Vagina (tissue), 2 donors: ENCODE measurements at regions not wholly inside any gene's neighbourhood (a gene's known extent, or its start where the extent isn't known, plus 50 kb on each side); places are given as distances from the start of the nearest gene placed in this dataset.

Source experiments
- DNase-seq, 2 donors: peaks; one replicate each; pipeline ENCODE4 v3.0.0-alpha.2; 2017; ENCODE audit errors: extremely low spot score in 2 of 2
- H3K27ac ChIP-seq: fragments of 200-600 bp; sonication (generic); one replicate; pipeline ENCODE4 v1.5.1; 2019
- H3K27me3 ChIP-seq: fragments of 200-600 bp; sonication (generic); one replicate; pipeline ENCODE4 v1.5.1; 2019
- H3K36me3 ChIP-seq, 2 donors: fragments of 200-600 bp; sonication (generic); one replicate each; pipeline ENCODE4 v1.5.1; 2017 to 2019
- H3K4me1 ChIP-seq: fragments of 200-600 bp; sonication (generic); one replicate; pipeline ENCODE4 v1.5.1; 2019
- H3K4me3 ChIP-seq, 2 donors: fragments of 200-600 bp; sonication (generic); 1 replicate in 1 of 2; 2 replicates in 1 of 2; pipeline ENCODE4 v1.5.1; 2016 to 2019
- H3K9me3 ChIP-seq: fragments of 200-600 bp; sonication (generic); one replicate; pipeline ENCODE4 v1.5.1; 2019
- POLR2A ChIP-seq, 2 donors: fragments of 450-650 bp; IDR thresholded peaks; one replicate each; pipeline ENCODE4 v1.6.1; 2017; ENCODE audit warnings: antibody characterized with exemption in 2 of 2, mild to moderate bottlenecking in 2 of 2, moderate library complexity in 2 of 2
- POLR2AphosphoS5 ChIP-seq, 2 donors: sonication (generic); formaldehyde crosslinking; IDR thresholded peaks; one replicate each; pipeline ENCODE4 v1.9.0; 2017; ENCODE audit warnings: antibody characterized with exemption in 2 of 2, mild to moderate bottlenecking in 2 of 2, low read depth in 1 of 2; ENCODE audit not compliant: insufficient read depth in 1 of 2
- intact Hi-C: fragments of 100-400 bp; cut with DNase I; formaldehyde crosslinking; loops from one replicate; pipeline ENCODE4 v1.15.1; 2023
- TF ChIP-seq, protein P1 (sequence below), 3 experiments: fragments of 450-650 bp in 2 of 3; fragments of 200-600 bp in 1 of 3; sonication (generic) in 1 of 3; IDR thresholded peaks; one replicate each; pipeline ENCODE4 v1.5.1; 2017 to 2019; ENCODE audit warnings: antibody characterized with exemption in 3 of 3, mild to moderate bottlenecking in 2 of 3, moderate library complexity in 2 of 3

DNA sequence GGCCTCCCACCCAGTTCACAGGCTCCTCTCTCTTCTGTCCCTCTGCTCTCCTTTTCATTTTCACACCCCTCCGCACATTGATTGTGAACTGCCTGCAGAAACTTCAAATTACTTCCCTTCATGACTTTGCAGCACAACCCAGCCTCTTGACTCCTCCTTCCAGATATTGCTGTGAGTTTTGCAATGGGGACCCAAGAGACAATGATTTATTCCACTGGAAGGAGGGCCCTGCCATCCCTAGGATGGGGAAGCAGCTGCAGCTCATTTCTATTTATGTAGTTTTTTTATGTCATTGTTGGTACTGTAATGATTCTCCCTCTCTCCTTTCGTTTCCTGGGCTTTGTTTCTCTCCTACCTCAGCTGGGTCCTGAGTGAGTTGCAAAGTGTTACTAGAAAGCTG is 364.9 kb downstream of the ICE1 start:
- DNase-seq, result peak in 1 of 2 donors; percentile 13
- Histone ChIP-seq H3K27me3 (no peaks in the 10 kb centered on the region), H3K36me3 (no peaks in the 10 kb centered on the region), H3K9me3 (no peaks in the 10 kb centered on the region), H3K4me3 (no peak overlapping the region), H3K27ac (no peak overlapping the region), H3K4me1 (no peaks in the 10 kb centered on the region)
- intact Hi-C loops, result no loop called here
- no peak for TF ChIP-seq POLR2A (IDR thresholded peaks at IDR 0.05)
- TF ChIP-seq, protein P1, sequence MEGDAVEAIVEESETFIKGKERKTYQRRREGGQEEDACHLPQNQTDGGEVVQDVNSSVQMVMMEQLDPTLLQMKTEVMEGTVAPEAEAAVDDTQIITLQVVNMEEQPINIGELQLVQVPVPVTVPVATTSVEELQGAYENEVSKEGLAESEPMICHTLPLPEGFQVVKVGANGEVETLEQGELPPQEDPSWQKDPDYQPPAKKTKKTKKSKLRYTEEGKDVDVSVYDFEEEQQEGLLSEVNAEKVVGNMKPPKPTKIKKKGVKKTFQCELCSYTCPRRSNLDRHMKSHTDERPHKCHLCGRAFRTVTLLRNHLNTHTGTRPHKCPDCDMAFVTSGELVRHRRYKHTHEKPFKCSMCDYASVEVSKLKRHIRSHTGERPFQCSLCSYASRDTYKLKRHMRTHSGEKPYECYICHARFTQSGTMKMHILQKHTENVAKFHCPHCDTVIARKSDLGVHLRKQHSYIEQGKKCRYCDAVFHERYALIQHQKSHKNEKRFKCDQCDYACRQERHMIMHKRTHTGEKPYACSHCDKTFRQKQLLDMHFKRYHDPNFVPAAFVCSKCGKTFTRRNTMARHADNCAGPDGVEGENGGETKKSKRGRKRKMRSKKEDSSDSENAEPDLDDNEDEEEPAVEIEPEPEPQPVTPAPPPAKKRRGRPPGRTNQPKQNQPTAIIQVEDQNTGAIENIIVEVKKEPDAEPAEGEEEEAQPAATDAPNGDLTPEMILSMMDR (IDR thresholded peaks at IDR 0.05), result no peak
- TF ChIP-seq POLR2AphosphoS5 (IDR thresholded peaks at IDR 0.05; ENCODE audit: insufficient read depth in 1 of 2, low read depth in 1 of 2), result no peak

DNA sequence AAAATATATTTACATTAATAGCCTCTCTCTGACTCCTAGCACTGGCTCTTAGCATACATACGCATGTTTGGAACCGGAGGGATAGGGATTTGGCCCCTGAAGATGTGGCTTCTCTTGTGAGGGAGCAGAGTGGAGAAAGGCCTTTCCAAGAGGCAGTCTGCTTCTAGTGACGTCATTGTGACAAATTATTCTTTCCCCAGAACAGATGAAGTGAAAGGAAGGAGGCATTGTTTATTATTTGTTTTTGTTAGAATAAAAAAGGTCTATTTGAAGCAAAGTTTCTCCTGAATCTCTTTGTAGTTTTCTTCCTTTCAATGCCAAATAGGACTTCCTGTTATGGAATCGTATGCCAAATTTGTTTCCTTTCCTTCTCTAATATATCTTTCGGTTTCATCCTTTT is 361.6 kb downstream of the ICE1 start:
- H3K36me3 ChIP-seq, result no peaks in the 10 kb centered on the region
- no peaks in the 10 kb centered on the region for H3K9me3 ChIP-seq
- H3K27me3 ChIP-seq, result no peaks in the 10 kb centered on the region
- no peak overlapping the region for H3K4me3 ChIP-seq
- TF ChIP-seq POLR2AphosphoS5 (IDR thresholded peaks at IDR 0.05; ENCODE audit: insufficient read depth in 1 of 2, low read depth in 1 of 2) (no peak), POLR2A (IDR thresholded peaks at IDR 0.05) (no peak)
- TF ChIP-seq, protein P1 (IDR thresholded peaks at IDR 0.05), result no peak
- H3K4me1 ChIP-seq, result no peaks in the 10 kb centered on the region
- intact Hi-C loops, result no loop called here
- DNase-seq, result peak in 1 of 2 donors; percentile 22
- no peak overlapping the region for H3K27ac ChIP-seq

DNA sequence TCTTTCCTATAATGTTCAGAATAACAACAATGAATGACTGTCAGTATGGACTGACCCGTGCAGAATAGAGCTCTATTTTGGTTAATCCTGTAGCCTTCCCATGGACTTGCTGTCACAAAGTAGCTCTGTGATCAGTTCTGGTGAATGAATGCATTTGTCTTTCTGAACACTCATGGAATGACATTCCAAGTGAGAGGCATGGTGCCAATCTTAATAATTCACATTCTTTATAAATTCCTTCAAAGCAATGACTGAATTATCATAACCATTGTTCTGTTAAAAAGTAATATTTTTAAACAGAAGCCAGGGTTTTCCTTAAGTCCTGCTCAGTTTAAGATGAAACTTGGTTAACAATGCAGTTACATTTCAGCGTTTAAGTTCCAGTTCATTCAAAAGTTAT is 360.5 kb downstream of the ICE1 start:
- intact Hi-C loops, result no loop called here
- no peak overlapping the region for H3K27ac ChIP-seq
- no peaks in the 10 kb centered on the region for H3K4me1 ChIP-seq
- H3K27me3 ChIP-seq, result no peaks in the 10 kb centered on the region
- H3K36me3 ChIP-seq, result no peaks in the 10 kb centered on the region
- H3K9me3 ChIP-seq, result no peaks in the 10 kb centered on the region
- TF ChIP-seq, protein P1 (IDR thresholded peaks at IDR 0.05), result no peak
- no peak for TF ChIP-seq POLR2AphosphoS5 (IDR thresholded peaks at IDR 0.05; ENCODE audit: insufficient read depth in 1 of 2, low read depth in 1 of 2)
- no peak for TF ChIP-seq POLR2A (IDR thresholded peaks at IDR 0.05)
- DNase-seq, result no peak
- no peak overlapping the region for H3K4me3 ChIP-seq

DNA sequence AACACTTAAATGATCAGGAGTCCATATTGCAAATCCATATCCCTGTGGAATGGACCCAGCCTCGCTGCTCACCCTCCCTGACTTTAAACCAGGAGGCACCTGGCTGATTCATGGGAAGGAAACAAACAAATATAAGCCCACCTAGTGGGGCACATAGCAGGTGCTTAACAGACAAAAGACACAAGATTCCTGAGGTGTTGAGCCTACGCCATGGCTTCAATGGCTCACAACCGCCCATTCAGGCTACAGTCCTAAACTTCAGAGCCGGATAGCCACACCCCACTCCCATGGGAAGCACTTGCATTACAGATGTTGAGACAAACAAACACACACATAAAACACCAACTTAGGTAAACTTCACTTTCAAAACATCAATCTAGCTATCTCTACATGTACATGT is 359.9 kb downstream of the ICE1 start:
- no peak overlapping the region for H3K27ac ChIP-seq
- no peaks in the 10 kb centered on the region for H3K4me1 ChIP-seq
- intact Hi-C loops, result no loop called here
- no peak for TF ChIP-seq POLR2AphosphoS5 (IDR thresholded peaks at IDR 0.05; ENCODE audit: insufficient read depth in 1 of 2, low read depth in 1 of 2)
- TF ChIP-seq, protein P1 (IDR thresholded peaks at IDR 0.05), result no peak
- TF ChIP-seq POLR2A (IDR thresholded peaks at IDR 0.05), result no peak
- no peaks in the 10 kb centered on the region for H3K9me3 ChIP-seq
- H3K36me3 ChIP-seq, result no peaks in the 10 kb centered on the region
- H3K4me3 ChIP-seq, result no peak overlapping the region
- H3K27me3 ChIP-seq, result no peaks in the 10 kb centered on the region
- peak in 1 of 2 donors; percentile 29 for DNase-seq

DNA sequence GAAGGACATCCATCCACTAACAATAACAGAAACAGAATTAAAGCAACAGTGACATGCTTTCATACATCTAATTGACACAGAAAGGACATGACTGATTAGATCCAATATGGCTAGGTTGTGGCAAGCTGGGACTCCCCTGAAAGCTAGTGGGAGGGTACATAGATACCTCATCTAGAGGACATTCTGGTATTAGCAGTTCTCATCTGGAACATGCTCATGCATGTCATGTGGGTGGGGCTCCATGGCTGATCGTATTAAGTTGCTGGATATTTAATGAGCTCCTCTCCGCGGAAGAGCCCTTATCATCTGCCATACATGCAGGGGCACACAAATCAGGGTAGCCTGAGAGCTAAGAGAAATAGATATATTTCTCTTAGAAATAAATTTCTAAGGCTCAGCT is 358.9 kb downstream of the ICE1 start:
- H3K27me3 ChIP-seq, result no peaks in the 10 kb centered on the region
- TF ChIP-seq POLR2AphosphoS5 (IDR thresholded peaks at IDR 0.05; ENCODE audit: insufficient read depth in 1 of 2, low read depth in 1 of 2) (no peak), POLR2A (IDR thresholded peaks at IDR 0.05) (no peak)
- TF ChIP-seq, protein P1 (IDR thresholded peaks at IDR 0.05), result no peak

More for the DNA sequence above, 358.9 kb downstream of the ICE1 start:
- intact Hi-C loops, result no loop called here
- no peaks in the 10 kb centered on the region for H3K9me3 ChIP-seq
- H3K36me3 ChIP-seq, result no peaks in the 10 kb centered on the region
- H3K4me3 ChIP-seq, result no peak overlapping the region
- no peak overlapping the region for H3K27ac ChIP-seq
- no peaks in the 10 kb centered on the region for H3K4me1 ChIP-seq
- peak in 1 of 2 donors; percentile 40 for DNase-seq
